WTC11 (cell line): ENCODE measurements at regions not wholly inside any gene's neighbourhood (a gene's known extent, or its start where the extent isn't known, plus 50 kb on each side); places are given as distances from the start of the nearest gene placed in this dataset.

Experiments used
- CREB1 ChIP-seq: sonication (generic); formaldehyde crosslinking; IDR thresholded peaks from 2 replicates; pipeline ENCODE4 v1.8.0; 2023; ENCODE audit warnings: mild to moderate bottlenecking, missing genetic modification reagents
- CREM ChIP-seq: sonication (generic); formaldehyde crosslinking; IDR thresholded peaks from 2 replicates; pipeline ENCODE4 v1.8.1; 2022; ENCODE audit warnings: mild to moderate bottlenecking, missing genetic modification reagents, moderate library complexity
- FOXJ3 ChIP-seq: sonication (generic); formaldehyde crosslinking; IDR thresholded peaks from 2 replicates; pipeline ENCODE4 v1.9.0; 2021; ENCODE audit warnings: missing genetic modification reagents, mild to moderate bottlenecking, borderline replicate concordance
- NFYB ChIP-seq: sonication (generic); formaldehyde crosslinking; conservative IDR thresholded peaks from 2 replicates; pipeline ENCODE4 v1.8.0; 2022; ENCODE audit warnings: low read depth, missing genetic modification reagents
- NR1H2 ChIP-seq: sonication (generic); formaldehyde crosslinking; IDR thresholded peaks from 2 replicates; pipeline ENCODE4 v1.9.0; 2021; ENCODE audit warnings: mild to moderate bottlenecking, moderate library complexity, missing genetic modification reagents
- RORB ChIP-seq: fragments of 250-450 bp; sonication (Bioruptor Pico); IDR thresholded peaks from 2 replicates; pipeline ENCODE4 v1.9.0; 2021; ENCODE audit warnings: mild to moderate bottlenecking
- ZBTB21 ChIP-seq: sonication (generic); formaldehyde crosslinking; IDR thresholded peaks from 2 replicates; pipeline ENCODE4 v1.8.1; 2023; ENCODE audit warnings: mild to moderate bottlenecking, missing genetic modification reagents, borderline replicate concordance
- ZNF138 ChIP-seq: sonication (generic); formaldehyde crosslinking; conservative IDR thresholded peaks from 2 replicates; pipeline ENCODE4 v1.8.1; 2022; ENCODE audit warnings: mild to moderate bottlenecking, moderate library complexity, missing genetic modification reagents
- ZNF416 ChIP-seq: fragments of 250-450 bp; sonication (Bioruptor Pico); IDR thresholded peaks from 2 replicates; pipeline ENCODE4 v1.9.0; 2021; ENCODE audit warnings: mild to moderate bottlenecking, inconsistent platforms
- TF ChIP-seq, protein P1 (sequence below): fragments of 200-600 bp; IDR thresholded peaks from 2 replicates; pipeline ENCODE4 v1.8.0; 2022; ENCODE audit warnings: antibody characterized with exemption
- TF ChIP-seq, protein P2 (sequence below): sonication (generic); formaldehyde crosslinking; conservative IDR thresholded peaks from 2 replicates; pipeline ENCODE4 v1.8.1; 2023; ENCODE audit warnings: mild to moderate bottlenecking, low read depth, missing genetic modification reagents, moderate library complexity
- TF ChIP-seq, protein P3 (sequence below): sonication (generic); formaldehyde crosslinking; IDR thresholded peaks from 2 replicates; pipeline ENCODE4 v1.8.0; 2022; ENCODE audit warnings: missing genetic modification reagents
- TF ChIP-seq, protein P4 (sequence below): sonication (generic); formaldehyde crosslinking; IDR thresholded peaks from 2 replicates; pipeline ENCODE4 v1.8.1; 2023; ENCODE audit warnings: mild to moderate bottlenecking, missing genetic modification reagents, borderline replicate concordance

DNA sequence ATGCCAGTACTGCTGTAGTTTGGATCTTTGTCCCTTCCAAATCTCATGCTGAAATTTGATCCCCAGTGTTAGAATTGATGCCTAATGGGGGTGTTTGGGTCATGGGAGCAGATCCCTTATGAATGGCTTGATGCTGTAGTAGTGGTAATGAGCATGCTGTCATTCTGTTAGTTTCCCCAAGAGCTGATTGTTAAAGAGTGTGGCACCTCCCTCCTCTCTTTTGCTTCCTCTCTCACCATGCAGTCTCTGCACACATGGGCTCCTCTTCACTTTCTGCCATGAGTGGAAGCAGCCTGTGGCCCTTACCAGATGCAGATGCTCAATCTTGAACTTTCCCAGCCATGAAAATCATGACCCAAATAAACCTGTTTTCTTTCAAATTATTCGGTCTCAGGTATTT, 141.3 kb upstream of the DPPA4 start:
- TF ChIP-seq, protein P1, sequence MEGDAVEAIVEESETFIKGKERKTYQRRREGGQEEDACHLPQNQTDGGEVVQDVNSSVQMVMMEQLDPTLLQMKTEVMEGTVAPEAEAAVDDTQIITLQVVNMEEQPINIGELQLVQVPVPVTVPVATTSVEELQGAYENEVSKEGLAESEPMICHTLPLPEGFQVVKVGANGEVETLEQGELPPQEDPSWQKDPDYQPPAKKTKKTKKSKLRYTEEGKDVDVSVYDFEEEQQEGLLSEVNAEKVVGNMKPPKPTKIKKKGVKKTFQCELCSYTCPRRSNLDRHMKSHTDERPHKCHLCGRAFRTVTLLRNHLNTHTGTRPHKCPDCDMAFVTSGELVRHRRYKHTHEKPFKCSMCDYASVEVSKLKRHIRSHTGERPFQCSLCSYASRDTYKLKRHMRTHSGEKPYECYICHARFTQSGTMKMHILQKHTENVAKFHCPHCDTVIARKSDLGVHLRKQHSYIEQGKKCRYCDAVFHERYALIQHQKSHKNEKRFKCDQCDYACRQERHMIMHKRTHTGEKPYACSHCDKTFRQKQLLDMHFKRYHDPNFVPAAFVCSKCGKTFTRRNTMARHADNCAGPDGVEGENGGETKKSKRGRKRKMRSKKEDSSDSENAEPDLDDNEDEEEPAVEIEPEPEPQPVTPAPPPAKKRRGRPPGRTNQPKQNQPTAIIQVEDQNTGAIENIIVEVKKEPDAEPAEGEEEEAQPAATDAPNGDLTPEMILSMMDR, result no peak
- no peak for TF ChIP-seq FOXJ3 (CRISPR knock-in tag)
- TF ChIP-seq, protein P2, sequence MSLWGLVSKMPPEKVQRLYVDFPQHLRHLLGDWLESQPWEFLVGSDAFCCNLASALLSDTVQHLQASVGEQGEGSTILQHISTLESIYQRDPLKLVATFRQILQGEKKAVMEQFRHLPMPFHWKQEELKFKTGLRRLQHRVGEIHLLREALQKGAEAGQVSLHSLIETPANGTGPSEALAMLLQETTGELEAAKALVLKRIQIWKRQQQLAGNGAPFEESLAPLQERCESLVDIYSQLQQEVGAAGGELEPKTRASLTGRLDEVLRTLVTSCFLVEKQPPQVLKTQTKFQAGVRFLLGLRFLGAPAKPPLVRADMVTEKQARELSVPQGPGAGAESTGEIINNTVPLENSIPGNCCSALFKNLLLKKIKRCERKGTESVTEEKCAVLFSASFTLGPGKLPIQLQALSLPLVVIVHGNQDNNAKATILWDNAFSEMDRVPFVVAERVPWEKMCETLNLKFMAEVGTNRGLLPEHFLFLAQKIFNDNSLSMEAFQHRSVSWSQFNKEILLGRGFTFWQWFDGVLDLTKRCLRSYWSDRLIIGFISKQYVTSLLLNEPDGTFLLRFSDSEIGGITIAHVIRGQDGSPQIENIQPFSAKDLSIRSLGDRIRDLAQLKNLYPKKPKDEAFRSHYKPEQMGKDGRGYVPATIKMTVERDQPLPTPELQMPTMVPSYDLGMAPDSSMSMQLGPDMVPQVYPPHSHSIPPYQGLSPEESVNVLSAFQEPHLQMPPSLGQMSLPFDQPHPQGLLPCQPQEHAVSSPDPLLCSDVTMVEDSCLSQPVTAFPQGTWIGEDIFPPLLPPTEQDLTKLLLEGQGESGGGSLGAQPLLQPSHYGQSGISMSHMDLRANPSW (CRISPR knock-in tag), result no peak
- TF ChIP-seq ZBTB21 (CRISPR knock-in tag), result no peak
- no peak for TF ChIP-seq NFYB (CRISPR knock-in tag)
- no peak for TF ChIP-seq ZNF416 (CRISPR knock-in tag)
- no peak for TF ChIP-seq CREM
- no peak for TF ChIP-seq ZNF138 (CRISPR knock-in tag)
- TF ChIP-seq CREB1 (CRISPR knock-in tag), result no peak
- TF ChIP-seq, protein P3, sequence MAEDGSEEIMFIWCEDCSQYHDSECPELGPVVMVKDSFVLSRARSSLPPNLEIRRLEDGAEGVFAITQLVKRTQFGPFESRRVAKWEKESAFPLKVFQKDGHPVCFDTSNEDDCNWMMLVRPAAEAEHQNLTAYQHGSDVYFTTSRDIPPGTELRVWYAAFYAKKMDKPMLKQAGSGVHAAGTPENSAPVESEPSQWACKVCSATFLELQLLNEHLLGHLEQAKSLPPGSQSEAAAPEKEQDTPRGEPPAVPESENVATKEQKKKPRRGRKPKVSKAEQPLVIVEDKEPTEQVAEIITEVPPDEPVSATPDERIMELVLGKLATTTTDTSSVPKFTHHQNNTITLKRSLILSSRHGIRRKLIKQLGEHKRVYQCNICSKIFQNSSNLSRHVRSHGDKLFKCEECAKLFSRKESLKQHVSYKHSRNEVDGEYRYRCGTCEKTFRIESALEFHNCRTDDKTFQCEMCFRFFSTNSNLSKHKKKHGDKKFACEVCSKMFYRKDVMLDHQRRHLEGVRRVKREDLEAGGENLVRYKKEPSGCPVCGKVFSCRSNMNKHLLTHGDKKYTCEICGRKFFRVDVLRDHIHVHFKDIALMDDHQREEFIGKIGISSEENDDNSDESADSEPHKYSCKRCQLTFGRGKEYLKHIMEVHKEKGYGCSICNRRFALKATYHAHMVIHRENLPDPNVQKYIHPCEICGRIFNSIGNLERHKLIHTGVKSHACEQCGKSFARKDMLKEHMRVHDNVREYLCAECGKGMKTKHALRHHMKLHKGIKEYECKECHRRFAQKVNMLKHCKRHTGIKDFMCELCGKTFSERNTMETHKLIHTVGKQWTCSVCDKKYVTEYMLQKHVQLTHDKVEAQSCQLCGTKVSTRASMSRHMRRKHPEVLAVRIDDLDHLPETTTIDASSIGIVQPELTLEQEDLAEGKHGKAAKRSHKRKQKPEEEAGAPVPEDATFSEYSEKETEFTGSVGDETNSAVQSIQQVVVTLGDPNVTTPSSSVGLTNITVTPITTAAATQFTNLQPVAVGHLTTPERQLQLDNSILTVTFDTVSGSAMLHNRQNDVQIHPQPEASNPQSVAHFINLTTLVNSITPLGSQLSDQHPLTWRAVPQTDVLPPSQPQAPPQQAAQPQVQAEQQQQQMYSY, result no peak
- TF ChIP-seq, protein P4, sequence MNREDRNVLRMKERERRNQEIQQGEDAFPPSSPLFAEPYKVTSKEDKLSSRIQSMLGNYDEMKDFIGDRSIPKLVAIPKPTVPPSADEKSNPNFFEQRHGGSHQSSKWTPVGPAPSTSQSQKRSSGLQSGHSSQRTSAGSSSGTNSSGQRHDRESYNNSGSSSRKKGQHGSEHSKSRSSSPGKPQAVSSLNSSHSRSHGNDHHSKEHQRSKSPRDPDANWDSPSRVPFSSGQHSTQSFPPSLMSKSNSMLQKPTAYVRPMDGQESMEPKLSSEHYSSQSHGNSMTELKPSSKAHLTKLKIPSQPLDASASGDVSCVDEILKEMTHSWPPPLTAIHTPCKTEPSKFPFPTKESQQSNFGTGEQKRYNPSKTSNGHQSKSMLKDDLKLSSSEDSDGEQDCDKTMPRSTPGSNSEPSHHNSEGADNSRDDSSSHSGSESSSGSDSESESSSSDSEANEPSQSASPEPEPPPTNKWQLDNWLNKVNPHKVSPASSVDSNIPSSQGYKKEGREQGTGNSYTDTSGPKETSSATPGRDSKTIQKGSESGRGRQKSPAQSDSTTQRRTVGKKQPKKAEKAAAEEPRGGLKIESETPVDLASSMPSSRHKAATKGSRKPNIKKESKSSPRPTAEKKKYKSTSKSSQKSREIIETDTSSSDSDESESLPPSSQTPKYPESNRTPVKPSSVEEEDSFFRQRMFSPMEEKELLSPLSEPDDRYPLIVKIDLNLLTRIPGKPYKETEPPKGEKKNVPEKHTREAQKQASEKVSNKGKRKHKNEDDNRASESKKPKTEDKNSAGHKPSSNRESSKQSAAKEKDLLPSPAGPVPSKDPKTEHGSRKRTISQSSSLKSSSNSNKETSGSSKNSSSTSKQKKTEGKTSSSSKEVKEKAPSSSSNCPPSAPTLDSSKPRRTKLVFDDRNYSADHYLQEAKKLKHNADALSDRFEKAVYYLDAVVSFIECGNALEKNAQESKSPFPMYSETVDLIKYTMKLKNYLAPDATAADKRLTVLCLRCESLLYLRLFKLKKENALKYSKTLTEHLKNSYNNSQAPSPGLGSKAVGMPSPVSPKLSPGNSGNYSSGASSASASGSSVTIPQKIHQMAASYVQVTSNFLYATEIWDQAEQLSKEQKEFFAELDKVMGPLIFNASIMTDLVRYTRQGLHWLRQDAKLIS (CRISPR knock-in tag), result no peak
- no peak for TF ChIP-seq RORB (CRISPR knock-in tag)
- no peak for TF ChIP-seq NR1H2 (CRISPR knock-in tag)
